Panc1 (cell line): ENCODE measurements at regions not wholly inside any gene's neighbourhood (a gene's known extent, or its start where the extent isn't known, plus 50 kb on each side); places are given as distances from the start of the nearest gene placed in this dataset.

Experiments used
- ATAC-seq: fragments of 200-7000 bp; cut with Tn5 transposase; 2 replicates; pipeline ENCODE4 v1.9.1; 2020; ENCODE audit warnings: mild to moderate bottlenecking, moderate library complexity
- BruUV-seq: library from RNA; stranded (reverse); fragments of 400-500 nt; replicated peaks from 2 replicates; lab custom pipeline; 2021; lab: Mats Ljungman, UMichigan
- CTCF ChIA-PET: fragments of 300-600 bp; sonication (Branson Sonifier 250); formaldehyde crosslinking; loops from one replicate; lab custom pipeline; 2022; ENCODE audit warnings: antibody characterized with exemption; lab: Charles Lee
- POLR2A ChIA-PET: fragments of 300-600 bp; sonication (Branson Sonifier 250); formaldehyde crosslinking; loops from one replicate; lab custom pipeline; 2022; ENCODE audit warnings: antibody characterized with exemption; lab: Charles Lee
- DNase-seq: peaks from one replicate; pipeline ENCODE4 v3.0.0-alpha.2; 2010; ENCODE audit warnings: low read depth, low spot score
- H3K27ac ChIP-seq: 2 replicates; pipeline ENCODE4 v1.5.1; 2011; ENCODE audit warnings: mild to moderate bottlenecking, low read length, inconsistent platforms
- H3K27me3 ChIP-seq: fragments of 200-500 bp; sonication (Bioruptor generic); 2 replicates; pipeline ENCODE4 v1.6.0; 2014; ENCODE audit warnings: low read length, inconsistent platforms; ENCODE audit not compliant: control insufficient read depth, insufficient read depth
- H3K36me3 ChIP-seq: fragments of 200-500 bp; sonication (Bioruptor generic); 2 replicates; pipeline ENCODE4 v1.5.1; 2014; ENCODE audit warnings: inconsistent platforms, mild to moderate bottlenecking, low read length, moderate library complexity; ENCODE audit not compliant: control insufficient read depth, insufficient read depth
- H3K4me1 ChIP-seq: 2 replicates; pipeline ENCODE4 v1.5.1; 2011; ENCODE audit warnings: inconsistent platforms, mild to moderate bottlenecking, low read length, moderate library complexity; ENCODE audit not compliant: control insufficient read depth, insufficient read depth
- H3K4me3 ChIP-seq, 2 experiments: 2 replicates each; pipeline ENCODE4 v1.5.1; 2011 to 2012; ENCODE audit warnings: low read depth in 2 of 2, low read length in 2 of 2, mild to moderate bottlenecking in 2 of 2, inconsistent platforms in 1 of 2, moderate library complexity in 1 of 2
- H3K9me3 ChIP-seq: fragments of 200-500 bp; sonication (Bioruptor generic); 2 replicates; pipeline ENCODE4 v1.5.1; 2014; ENCODE audit warnings: low read depth, mild to moderate bottlenecking, inconsistent platforms, low read length, moderate library complexity; ENCODE audit not compliant: control insufficient read depth, insufficient read depth
- CTCF ChIP-seq: fragments of 450-650 bp; IDR thresholded peaks from 2 replicates; pipeline ENCODE4 v1.5.1; 2017; ENCODE audit warnings: mild to moderate bottlenecking
- POLR2AphosphoS5 ChIP-seq: IDR thresholded peaks from 2 replicates; pipeline ENCODE4 v1.6.1; 2012; ENCODE audit warnings: mild to moderate bottlenecking, low read depth, low read length, moderate library complexity
- REST ChIP-seq, 2 experiments: IDR thresholded peaks; 2 replicates each; pipeline ENCODE4 v1.6.1; 2011 to 2012; ENCODE audit warnings: low read depth in 2 of 2, control low read depth in 1 of 2, low read length in 1 of 2, mild to moderate bottlenecking in 1 of 2, moderate library complexity in 1 of 2; ENCODE audit not compliant: insufficient read depth in 1 of 2
- SIN3A ChIP-seq: IDR thresholded peaks from 2 replicates; pipeline ENCODE4 v1.6.1; 2012; ENCODE audit warnings: low read depth, mild to moderate bottlenecking, low read length, moderate library complexity, borderline replicate concordance; ENCODE audit not compliant: insufficient read depth
- TCF7L2 ChIP-seq: IDR thresholded peaks from 2 replicates; pipeline ENCODE4 v1.6.1; 2011; ENCODE audit warnings: mild to moderate bottlenecking, low read depth, low read length, inconsistent platforms
- in situ Hi-C: cut with HindIII; loops from 2 replicates; pipeline ENCODE4 v1.10.0; 2016; ENCODE audit warnings: low sequenced_read_pairs, low pct_unique_long_range_greater_than_20kb
- intact Hi-C: fragments of 100-400 bp; cut with micrococcal nuclease; formaldehyde crosslinking; loops from one replicate; pipeline ENCODE4 v1.10.0; 2022; ENCODE audit not compliant: unreplicated experiment

- Histone ChIP-seq H3K4me1 (no peaks in the 10 kb centered on the region), H3K9me3 (no peaks in the 10 kb centered on the region), H3K4me3 (no peak overlapping the region), H3K27ac (no peak overlapping the region), H3K36me3 (no peaks in the 10 kb centered on the region), H3K27me3 (no peaks in the 10 kb centered on the region)
- no peak for ATAC-seq
- intact Hi-C loops: no loop called here
- no TSS peak for BruUV-seq
- no peak for TF ChIP-seq CTCF
- TF ChIP-seq SIN3A: no peak
- no peak for TF ChIP-seq POLR2AphosphoS5
- TF ChIP-seq REST (IDR thresholded peaks at IDR 0.05; ENCODE audit: insufficient read depth in 1 of 2, low read depth in 2 of 2, low read length in 1 of 2): no peak
- TF ChIP-seq TCF7L2: no peak
- in situ Hi-C loops: no loop called here
- DNase-seq: no peak
- ChIA-PET CTCF (no interaction called here), POLR2A (no interaction called here)
Measured at GRCh38 chrX:25558137-25558536, 542.4 kb upstream of the ARX start.

GRCh38 chrX:25561190-25561589 is 545.4 kb upstream of the ARX start:
- Histone ChIP-seq H3K27me3 (no peaks in the 10 kb centered on the region), H3K4me1 (no peaks in the 10 kb centered on the region), H3K27ac (no peak overlapping the region), H3K4me3 (no peak overlapping the region), H3K9me3 (no peaks in the 10 kb centered on the region), H3K36me3 (no peaks in the 10 kb centered on the region)
- ChIA-PET POLR2A (no interaction called here), CTCF (no interaction called here)
- TF ChIP-seq CTCF: no peak
- no peak for TF ChIP-seq SIN3A
- no peak for TF ChIP-seq POLR2AphosphoS5
- TF ChIP-seq TCF7L2: no peak
- no peak for TF ChIP-seq REST (IDR thresholded peaks at IDR 0.05; ENCODE audit: insufficient read depth in 1 of 2, low read depth in 2 of 2, low read length in 1 of 2)
- ATAC-seq: no peak
- intact Hi-C loops: no loop called here
- BruUV-seq: no TSS peak
- no peak for DNase-seq
- in situ Hi-C loops: no loop called here
